Hematopoietic multipotent progenitor cell treated with erythropoietin and hydrocortisone succinate and interleukin-3 and kit ligand, for 4 days (in vitro differentiated cells): ENCODE measurements at regions not wholly inside any gene's neighbourhood (a gene's known extent, or its start where the extent isn't known, plus 50 kb on each side); places are given as distances from the start of the nearest gene placed in this dataset.
"Not testable (repeated sequence)": the region's sequence is repeated elsewhere in the genome, so short reads cannot be mapped to it uniquely, and the experiment has no call there.

Source experiments
- DNase-seq: peaks from one replicate; pipeline ENCODE4 v3.0.0-alpha.2; 2015

- DNase-seq = no peak
Observed at GRCh38 chr1:99062192-99062591, 57.5 kb upstream of the PLPPR5 start.

- DNase-seq = no peak
Observed at GRCh38 chr1:99069146-99069545, 64.5 kb upstream of the PLPPR5 start.

GRCh38 chr1:99078529-99078928 lies 73.9 kb upstream of the PLPPR5 start:
- not testable (repeated sequence) for DNase-seq

- DNase-seq = no peak
Observed at GRCh38 chr1:99082366-99082765, 77.7 kb upstream of the PLPPR5 start.

GRCh38 chr1:99083338-99083737 lies 78.7 kb upstream of the PLPPR5 start:
- no peak for DNase-seq

- DNase-seq = no peak
Observed at GRCh38 chr1:99084562-99084961, 79.9 kb upstream of the PLPPR5 start.

GRCh38 chr1:99086057-99086456 lies 81.4 kb upstream of the PLPPR5 start:
- DNase-seq = no peak

GRCh38 chr1:99098589-99098988 lies 93.9 kb upstream of the PLPPR5 start:
- DNase-seq = no peak

GRCh38 chr1:99106274-99106673 lies 101.6 kb upstream of the PLPPR5 start:
- no peak for DNase-seq

- no peak for DNase-seq
Observed at GRCh38 chr1:99107680-99108079, 103.0 kb upstream of the PLPPR5 start.

GRCh38 chr1:99110140-99111041 lies 105.7 kb upstream of the PLPPR5 start:
- DNase-seq = peak; percentile 6

- no peak for DNase-seq
Observed at GRCh38 chr1:99115231-99115630, 110.6 kb upstream of the PLPPR5 start.

- DNase-seq = no peak
Observed at GRCh38 chr1:99119188-99119587, 114.5 kb upstream of the PLPPR5 start.

- DNase-seq = no peak
Observed at GRCh38 chr1:99122039-99122438, 117.4 kb upstream of the PLPPR5 start.

GRCh38 chr1:99123936-99124335 lies 119.3 kb upstream of the PLPPR5 start:
- no peak for DNase-seq

- no peak for DNase-seq
Observed at GRCh38 chr1:99131546-99131945, 126.9 kb upstream of the PLPPR5 start.

GRCh38 chr1:99133756-99134500 lies 129.3 kb upstream of the PLPPR5 start:
- DNase-seq = no peak

- DNase-seq = no peak
Observed at GRCh38 chr1:99137554-99138206, 126.6 kb upstream of the PLPPR4 start.

- no peak for DNase-seq
Observed at GRCh38 chr1:99139876-99140275, 124.4 kb upstream of the PLPPR4 start.

GRCh38 chr1:99146129-99146848 lies 118.0 kb upstream of the PLPPR4 start:
- no peak for DNase-seq

GRCh38 chr1:99149952-99150351 lies 114.3 kb upstream of the PLPPR4 start:
- DNase-seq = no peak

GRCh38 chr1:99152132-99152531 lies 112.2 kb upstream of the PLPPR4 start:
- no peak for DNase-seq

GRCh38 chr1:99163671-99164070 lies 100.6 kb upstream of the PLPPR4 start:
- DNase-seq = no peak
